ENCODE measurements at regions not wholly inside any gene's neighbourhood (a gene's known extent, or its start where the extent isn't known, plus 50 kb on each side); places are given as distances from the start of the nearest gene placed in this dataset.

DNA sequence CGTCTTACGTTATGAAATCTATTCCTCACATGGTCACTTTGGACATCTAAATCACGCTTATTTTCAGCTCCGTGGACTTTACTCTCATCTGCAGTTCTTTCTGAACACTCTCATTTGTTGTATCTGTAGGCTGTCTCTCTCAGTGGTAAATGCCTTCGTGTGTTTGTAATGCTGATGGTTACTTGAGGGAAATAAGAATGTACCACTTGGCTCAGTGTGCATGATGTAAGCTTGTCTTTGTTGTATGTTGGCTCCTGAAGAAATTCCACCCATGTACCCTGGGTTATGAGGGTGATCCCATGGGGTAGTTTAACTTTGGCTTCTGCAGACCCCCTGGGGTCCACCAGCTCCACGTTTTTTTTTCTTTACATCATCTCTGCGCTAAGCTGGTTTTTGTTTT lies 378.4 kb downstream of the SETD4 start (continued):
- TF ChIP-seq, protein P1, sequence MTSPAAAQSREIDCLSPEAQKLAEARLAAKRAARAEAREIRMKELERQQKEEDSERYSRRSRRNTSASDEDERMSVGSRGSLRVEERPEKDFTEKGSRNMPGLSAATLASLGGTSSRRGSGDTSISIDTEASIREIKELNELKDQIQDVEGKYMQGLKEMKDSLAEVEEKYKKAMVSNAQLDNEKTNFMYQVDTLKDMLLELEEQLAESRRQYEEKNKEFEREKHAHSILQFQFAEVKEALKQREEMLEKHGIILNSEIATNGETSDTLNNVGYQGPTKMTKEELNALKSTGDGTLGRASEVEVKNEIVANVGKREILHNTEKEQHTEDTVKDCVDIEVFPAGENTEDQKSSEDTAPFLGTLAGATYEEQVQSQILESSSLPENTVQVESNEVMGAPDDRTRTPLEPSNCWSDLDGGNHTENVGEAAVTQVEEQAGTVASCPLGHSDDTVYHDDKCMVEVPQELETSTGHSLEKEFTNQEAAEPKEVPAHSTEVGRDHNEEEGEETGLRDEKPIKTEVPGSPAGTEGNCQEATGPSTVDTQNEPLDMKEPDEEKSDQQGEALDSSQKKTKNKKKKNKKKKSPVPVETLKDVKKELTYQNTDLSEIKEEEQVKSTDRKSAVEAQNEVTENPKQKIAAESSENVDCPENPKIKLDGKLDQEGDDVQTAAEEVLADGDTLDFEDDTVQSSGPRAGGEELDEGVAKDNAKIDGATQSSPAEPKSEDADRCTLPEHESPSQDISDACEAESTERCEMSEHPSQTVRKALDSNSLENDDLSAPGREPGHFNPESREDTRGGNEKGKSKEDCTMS (CRISPR knock-in tag; conservative IDR thresholded peaks at IDR 0.05) = no peak

DNA sequence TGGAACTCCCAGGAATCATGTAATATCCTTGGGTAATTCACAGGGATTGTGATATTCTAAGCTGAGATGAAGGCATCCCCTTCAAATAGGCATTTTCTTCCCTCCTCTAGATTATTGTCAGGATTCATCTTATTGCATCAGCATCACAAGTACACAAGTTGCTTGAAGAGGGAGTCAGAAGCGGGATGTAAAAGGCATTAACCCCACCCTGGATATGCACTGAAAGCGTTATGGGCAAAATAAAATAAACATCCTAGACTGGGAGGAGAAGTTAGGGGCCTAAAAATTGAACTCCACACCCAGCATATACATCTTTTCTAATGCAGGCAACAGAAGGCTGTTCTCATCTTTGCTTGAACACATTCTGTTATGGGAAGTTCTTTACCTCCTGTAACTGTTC lies 381.2 kb downstream of the SETD4 start:
- Histone ChIP-seq H4K20me1 (ENCODE audit: insufficient read depth, low read length) (no peaks in the 10 kb centered on the region), H3K4me1 (ENCODE audit: insufficient read depth, low read length) (peaks cover 16% of the 10 kb centered on the region), H3K36me3 (replicated peaks in 1 of 2; ENCODE audit: control insufficient read depth in 1 of 2, insufficient read depth in 2 of 2, low read length in 2 of 2) (no peaks in the 10 kb centered on the region), H3K4me2 (ENCODE audit: low read depth, low read length) (no peak overlapping the region), H3K27ac (ENCODE audit: extremely low read length, insufficient read depth, low read length) (no peak overlapping the region), H3K27me3 (ENCODE audit: control insufficient read depth in 1 of 2, insufficient read depth in 2 of 2, low read length in 2 of 2) (no peaks in the 10 kb centered on the region), H3K79me2 (ENCODE audit: insufficient read depth, low read length) (no peaks in the 10 kb centered on the region), H3K9me3 (ENCODE audit: low read length) (no peaks in the 10 kb centered on the region), H3K4me3 (replicated peaks in 1 of 3; ENCODE audit: insufficient read depth in 1 of 3, low read depth in 2 of 3, low read length in 3 of 3) (no peak overlapping the region), H3K9ac (ENCODE audit: insufficient read depth, low read depth, low read length) (no peak overlapping the region), H2AFZ (ENCODE audit: low read length) (no peak overlapping the region)
- BruUV-seq (replicated peaks) = no TSS peak
- ATAC-seq (no peak), DNase-seq (ENCODE audit: low spot score) (no peak), FAIRE-seq (no peak)
- intact Hi-C loops (cut with micrococcal nuclease; ENCODE audit: unreplicated experiment) (no loop called here), in situ Hi-C loops (cut with HindIII; ENCODE audit: extremely low pct_ligation_motif_present, low pct_unique_long_range_greater_than_20kb) (no loop called here)
- ChIA-PET CTCF (ENCODE audit: low intra/inter-chr PET ratio, low total read pairs) (no interaction called here), POLR2A (no interaction called here)
- TF ChIP-seq, protein P2, sequence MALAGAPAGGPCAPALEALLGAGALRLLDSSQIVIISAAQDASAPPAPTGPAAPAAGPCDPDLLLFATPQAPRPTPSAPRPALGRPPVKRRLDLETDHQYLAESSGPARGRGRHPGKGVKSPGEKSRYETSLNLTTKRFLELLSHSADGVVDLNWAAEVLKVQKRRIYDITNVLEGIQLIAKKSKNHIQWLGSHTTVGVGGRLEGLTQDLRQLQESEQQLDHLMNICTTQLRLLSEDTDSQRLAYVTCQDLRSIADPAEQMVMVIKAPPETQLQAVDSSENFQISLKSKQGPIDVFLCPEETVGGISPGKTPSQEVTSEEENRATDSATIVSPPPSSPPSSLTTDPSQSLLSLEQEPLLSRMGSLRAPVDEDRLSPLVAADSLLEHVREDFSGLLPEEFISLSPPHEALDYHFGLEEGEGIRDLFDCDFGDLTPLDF (CRISPR knock-in tag; IDR thresholded peaks at IDR 0.05) = no peak
- TF ChIP-seq ZMAT3 (CRISPR knock-in tag; conservative IDR thresholded peaks at IDR 0.05) (no peak), RBFOX2 (IDR thresholded peaks at IDR 0.05; ENCODE audit: low read depth, low read length) (no peak), ZNF607 (CRISPR knock-in tag; IDR thresholded peaks at IDR 0.05; ENCODE audit: borderline replicate concordance) (no peak), ZNF138 (CRISPR knock-in tag; IDR thresholded peaks at IDR 0.05; ENCODE audit: low read depth) (no peak), SRY (CRISPR knock-in tag; IDR thresholded peaks at IDR 0.05) (no peak), ZNF557 (CRISPR knock-in tag; IDR thresholded peaks at IDR 0.05) (no peak), ZSCAN12 (CRISPR knock-in tag; IDR thresholded peaks at IDR 0.05) (no peak), ZNF724P (CRISPR knock-in tag; IDR thresholded peaks at IDR 0.05; ENCODE audit: borderline replicate concordance) (no peak), ZNF749 (CRISPR knock-in tag; IDR thresholded peaks at IDR 0.05; ENCODE audit: borderline replicate concordance) (no peak), RCOR2 (CRISPR knock-in tag; IDR thresholded peaks at IDR 0.05) (no peak)
- 32% methylated on average over 2 of the region's 2 CpGs for WGBS (ENCODE audit: low lambda C conversion rate)

Data from HepG2 (cell line).